ENCODE measurements at regions not wholly inside any gene's neighbourhood (a gene's known extent, or its start where the extent isn't known, plus 50 kb on each side); places are given as distances from the start of the nearest gene placed in this dataset.

- no peak for TF ChIP-seq POLR2A (IDR thresholded peaks at IDR 0.05)
- TF ChIP-seq CTCF (IDR thresholded peaks at IDR 0.05) = no peak
Measured at GRCh38 chr2:57181315-57182038, 865.1 kb upstream of the VRK2 start.
